ENCODE measurements at regions not wholly inside any gene's neighbourhood (a gene's known extent, or its start where the extent isn't known, plus 50 kb on each side); places are given as distances from the start of the nearest gene placed in this dataset.

- no peak overlapping the region for H3K27ac ChIP-seq (ENCODE audit: low read depth, low read length)
- peaks cover 3% of the 10 kb centered on the region; the same call in 1 of the 2 replicates for H3K4me1 ChIP-seq (ENCODE audit: control insufficient read depth, insufficient read depth, low read length)
- no peaks in the 10 kb centered on the region for H3K36me3 ChIP-seq (ENCODE audit: control insufficient read depth, insufficient read depth, low read length)
- H3K9me3 ChIP-seq (ENCODE audit: control insufficient read depth, insufficient read depth, low read depth, low read length): no peaks in the 10 kb centered on the region; the same call in 1 of the 2 replicates
- H3K4me3 ChIP-seq (ENCODE audit: low read depth, low read length): no peak overlapping the region
- H3K9ac ChIP-seq (ENCODE audit: low read length): no peak overlapping the region
- no peaks in the 10 kb centered on the region for H3K27me3 ChIP-seq (ENCODE audit: control insufficient read depth, insufficient read depth, low read length)
Observed at GRCh38 chr9:90458485-90458884, 184.1 kb downstream of the DIRAS2 start.

DNA sequence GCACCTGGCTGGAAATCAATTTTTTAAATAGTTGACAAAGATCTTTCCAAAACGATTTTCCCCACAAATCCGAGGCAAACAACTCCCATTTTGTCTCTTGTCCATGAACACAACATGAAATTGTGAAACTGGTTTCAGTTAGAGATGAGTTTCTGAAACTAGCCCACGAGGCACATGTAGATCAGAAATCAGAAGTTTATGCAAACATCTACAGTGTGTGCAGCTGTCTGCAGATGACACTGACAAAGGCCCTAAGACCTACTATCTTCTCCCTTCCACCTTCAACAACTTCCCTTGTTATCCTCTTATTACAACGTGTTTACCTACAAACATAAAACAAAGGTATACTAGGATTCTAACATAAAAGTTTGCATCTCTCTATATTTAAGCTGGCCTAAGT, 183.3 kb downstream of the DIRAS2 start:
- H3K9ac ChIP-seq (ENCODE audit: low read length): no peak overlapping the region
- no peak overlapping the region for H3K4me3 ChIP-seq (ENCODE audit: low read depth, low read length)
- H3K9me3 ChIP-seq (ENCODE audit: control insufficient read depth, insufficient read depth, low read depth, low read length): no peaks in the 10 kb centered on the region; the same call in 1 of the 2 replicates
- no peak overlapping the region for H3K27ac ChIP-seq (ENCODE audit: low read depth, low read length)
- no peaks in the 10 kb centered on the region for H3K27me3 ChIP-seq (ENCODE audit: control insufficient read depth, insufficient read depth, low read length)
- H3K4me1 ChIP-seq (ENCODE audit: control insufficient read depth, insufficient read depth, low read length): peaks cover 3% of the 10 kb centered on the region; the same call in 1 of the 2 replicates
- no peaks in the 10 kb centered on the region for H3K36me3 ChIP-seq (ENCODE audit: control insufficient read depth, insufficient read depth, low read length)

- H3K9ac ChIP-seq (ENCODE audit: low read length): no peak overlapping the region
- no peak overlapping the region for H3K27ac ChIP-seq (ENCODE audit: low read depth, low read length)
- H3K4me1 ChIP-seq (ENCODE audit: control insufficient read depth, insufficient read depth, low read length): peaks cover 3% of the 10 kb centered on the region; the same call in 1 of the 2 replicates
- no peaks in the 10 kb centered on the region for H3K36me3 ChIP-seq (ENCODE audit: control insufficient read depth, insufficient read depth, low read length)
- H3K4me3 ChIP-seq (ENCODE audit: low read depth, low read length): no peak overlapping the region
- no peaks in the 10 kb centered on the region; the same call in 1 of the 2 replicates for H3K9me3 ChIP-seq (ENCODE audit: control insufficient read depth, insufficient read depth, low read depth, low read length)
- no peaks in the 10 kb centered on the region for H3K27me3 ChIP-seq (ENCODE audit: control insufficient read depth, insufficient read depth, low read length)
Observed at GRCh38 chr9:90460220-90460619, 182.4 kb downstream of the DIRAS2 start.

DNA sequence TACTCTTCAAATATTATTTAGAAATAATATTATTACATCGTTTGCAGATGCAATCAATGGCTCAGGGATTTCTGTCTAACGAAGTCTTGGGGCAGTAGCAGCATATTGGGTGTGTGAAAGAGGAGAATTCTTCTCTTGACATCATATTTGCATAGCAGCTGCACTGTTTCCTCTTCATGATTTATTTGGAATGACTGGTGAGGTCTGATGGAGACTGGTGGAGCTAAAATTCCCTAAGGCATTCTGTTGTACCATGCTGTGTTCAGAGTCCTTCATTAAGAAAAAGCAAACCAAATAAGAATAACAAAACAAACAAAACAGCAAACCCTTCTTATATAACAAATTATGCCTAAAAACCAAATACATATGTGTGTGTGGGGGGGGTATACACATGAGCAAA, 177.6 kb downstream of the DIRAS2 start:
- Histone ChIP-seq H3K4me1 (ENCODE audit: control insufficient read depth, insufficient read depth, low read length) (no peaks in the 10 kb centered on the region), H3K36me3 (ENCODE audit: control insufficient read depth, insufficient read depth, low read length) (no peaks in the 10 kb centered on the region), H3K9me3 (ENCODE audit: control insufficient read depth, insufficient read depth, low read depth, low read length) (no peaks in the 10 kb centered on the region), H3K9ac (ENCODE audit: low read length) (no peak overlapping the region), H3K27me3 (ENCODE audit: control insufficient read depth, insufficient read depth, low read length) (no peaks in the 10 kb centered on the region; the same call in 1 of the 2 replicates), H3K4me3 (ENCODE audit: low read depth, low read length) (no peak overlapping the region), H3K27ac (ENCODE audit: low read depth, low read length) (no peak overlapping the region)

GRCh38 chr9:90466441-90466840, 176.2 kb downstream of the DIRAS2 start:
- no peak overlapping the region for H3K9ac ChIP-seq (ENCODE audit: low read length)
- H3K4me1 ChIP-seq (ENCODE audit: control insufficient read depth, insufficient read depth, low read length): no peaks in the 10 kb centered on the region
- H3K27me3 ChIP-seq (ENCODE audit: control insufficient read depth, insufficient read depth, low read length): no peaks in the 10 kb centered on the region; the same call in 1 of the 2 replicates
- H3K4me3 ChIP-seq (ENCODE audit: low read depth, low read length): no peak overlapping the region
- H3K27ac ChIP-seq (ENCODE audit: low read depth, low read length): no peak overlapping the region
- H3K36me3 ChIP-seq (ENCODE audit: control insufficient read depth, insufficient read depth, low read length): no peaks in the 10 kb centered on the region
- no peaks in the 10 kb centered on the region for H3K9me3 ChIP-seq (ENCODE audit: control insufficient read depth, insufficient read depth, low read depth, low read length)

DNA sequence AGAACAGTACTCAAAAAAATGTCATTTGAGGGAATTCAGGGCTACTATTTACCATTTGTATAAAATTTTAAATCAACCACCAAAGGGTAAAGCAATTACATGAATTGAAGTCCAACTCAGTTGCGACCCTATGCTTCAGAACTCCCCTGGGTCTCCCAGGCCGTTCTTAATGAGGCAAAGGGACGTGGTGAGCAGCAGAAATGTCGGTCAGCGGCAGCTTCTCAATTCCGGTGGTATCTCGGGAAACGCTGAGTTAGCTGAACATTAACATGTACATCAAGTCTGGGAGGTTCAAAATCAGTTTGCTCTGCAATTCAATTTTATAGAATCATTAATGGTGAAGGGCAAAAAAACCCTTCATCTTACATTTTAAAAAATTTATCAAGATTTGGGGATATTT, 173.2 kb downstream of the DIRAS2 start:
- H3K9me3 ChIP-seq (ENCODE audit: control insufficient read depth, insufficient read depth, low read depth, low read length): no peaks in the 10 kb centered on the region
- H3K36me3 ChIP-seq (ENCODE audit: control insufficient read depth, insufficient read depth, low read length): no peaks in the 10 kb centered on the region
- no peak overlapping the region for H3K4me3 ChIP-seq (ENCODE audit: low read depth, low read length)
- no peak overlapping the region for H3K27ac ChIP-seq (ENCODE audit: low read depth, low read length)
- H3K9ac ChIP-seq (ENCODE audit: low read length): no peak overlapping the region
- H3K27me3 ChIP-seq (ENCODE audit: control insufficient read depth, insufficient read depth, low read length): no peaks in the 10 kb centered on the region; the same call in 1 of the 2 replicates
- no peaks in the 10 kb centered on the region for H3K4me1 ChIP-seq (ENCODE audit: control insufficient read depth, insufficient read depth, low read length)

DNA sequence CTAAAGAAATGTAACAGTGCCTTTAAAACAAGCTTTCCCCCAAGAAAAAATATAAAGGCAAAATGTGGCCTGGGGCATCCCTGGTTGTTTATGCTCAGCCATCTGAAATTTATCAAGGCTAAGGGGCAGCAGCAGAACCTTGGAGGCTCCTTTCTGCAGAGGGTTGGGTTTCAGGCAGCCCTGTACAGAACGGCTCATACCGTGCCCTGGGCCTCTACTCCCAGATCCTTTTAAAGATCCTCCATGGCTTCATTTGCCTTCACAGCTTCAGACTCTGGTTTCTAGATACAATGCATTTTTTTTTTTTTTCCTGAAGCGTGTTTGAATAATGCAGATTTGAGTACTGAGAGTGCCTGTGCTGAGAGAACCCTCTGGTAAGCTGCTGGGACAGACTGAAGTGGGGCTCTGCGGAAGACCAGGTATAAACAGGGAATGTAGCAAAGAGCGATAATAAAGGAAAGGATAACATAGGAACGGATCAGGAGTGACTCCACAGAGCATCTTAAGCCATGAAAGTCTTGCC, 172.7 kb downstream of the DIRAS2 start:
- H3K4me3 ChIP-seq (ENCODE audit: low read depth, low read length): no peak overlapping the region
- no peaks in the 10 kb centered on the region; the same call in 1 of the 2 replicates for H3K27me3 ChIP-seq (ENCODE audit: control insufficient read depth, insufficient read depth, low read length)
- H3K36me3 ChIP-seq (ENCODE audit: control insufficient read depth, insufficient read depth, low read length): no peaks in the 10 kb centered on the region
- no peaks in the 10 kb centered on the region for H3K9me3 ChIP-seq (ENCODE audit: control insufficient read depth, insufficient read depth, low read depth, low read length)
- H3K27ac ChIP-seq (ENCODE audit: low read depth, low read length): no peak overlapping the region
- no peaks in the 10 kb centered on the region for H3K4me1 ChIP-seq (ENCODE audit: control insufficient read depth, insufficient read depth, low read length)
- H3K9ac ChIP-seq (ENCODE audit: low read length): no peak overlapping the region

GRCh38 chr9:90476058-90476457, 166.6 kb downstream of the DIRAS2 start:
- no peaks in the 10 kb centered on the region for H3K9me3 ChIP-seq (ENCODE audit: control insufficient read depth, insufficient read depth, low read depth, low read length)
- peaks cover 12% of the 10 kb centered on the region for H3K4me1 ChIP-seq (ENCODE audit: control insufficient read depth, insufficient read depth, low read length)
- H3K9ac ChIP-seq (ENCODE audit: low read length): no peak overlapping the region
- H3K27ac ChIP-seq (ENCODE audit: low read depth, low read length): no peak overlapping the region
- H3K36me3 ChIP-seq (ENCODE audit: control insufficient read depth, insufficient read depth, low read length): no peaks in the 10 kb centered on the region
- no peak overlapping the region for H3K4me3 ChIP-seq (ENCODE audit: low read depth, low read length)
- H3K27me3 ChIP-seq (ENCODE audit: control insufficient read depth, insufficient read depth, low read length): no peaks in the 10 kb centered on the region

DNA sequence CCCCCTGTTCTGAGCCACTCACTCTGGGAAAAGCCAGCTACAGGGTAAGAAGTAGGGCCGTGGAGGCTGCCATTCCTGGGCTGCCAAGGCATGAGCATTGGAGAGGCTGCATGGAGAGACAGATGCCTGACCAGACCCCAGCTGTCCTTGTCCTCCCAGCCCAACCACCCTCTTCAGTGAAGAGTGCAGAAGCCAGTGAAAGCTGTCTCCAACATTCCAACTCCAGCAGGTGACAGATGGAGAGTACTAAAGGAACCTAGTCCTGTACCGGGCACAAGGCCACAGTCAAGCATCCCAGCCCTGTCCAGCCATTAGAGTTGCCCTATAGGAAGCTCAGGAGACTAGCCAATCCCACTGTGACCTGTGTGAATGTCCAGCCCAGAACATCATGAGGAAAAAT, 165.1 kb downstream of the DIRAS2 start:
- Histone ChIP-seq H3K36me3 (ENCODE audit: control insufficient read depth, insufficient read depth, low read length) (no peaks in the 10 kb centered on the region), H3K9ac (ENCODE audit: low read length) (no peak overlapping the region), H3K4me1 (ENCODE audit: control insufficient read depth, insufficient read depth, low read length) (peaks cover 12% of the 10 kb centered on the region), H3K4me3 (ENCODE audit: low read depth, low read length) (no peak overlapping the region), H3K27ac (ENCODE audit: low read depth, low read length) (no peak overlapping the region), H3K9me3 (ENCODE audit: control insufficient read depth, insufficient read depth, low read depth, low read length) (no peaks in the 10 kb centered on the region), H3K27me3 (ENCODE audit: control insufficient read depth, insufficient read depth, low read length) (no peaks in the 10 kb centered on the region)

GRCh38 chr9:90478821-90479220, 163.8 kb downstream of the DIRAS2 start:
- Histone ChIP-seq H3K27ac (ENCODE audit: low read depth, low read length) (no peak overlapping the region; the same call in 1 of the 2 replicates), H3K9me3 (ENCODE audit: control insufficient read depth, insufficient read depth, low read depth, low read length) (no peaks in the 10 kb centered on the region), H3K36me3 (ENCODE audit: control insufficient read depth, insufficient read depth, low read length) (no peaks in the 10 kb centered on the region), H3K27me3 (ENCODE audit: control insufficient read depth, insufficient read depth, low read length) (no peaks in the 10 kb centered on the region), H3K4me1 (ENCODE audit: control insufficient read depth, insufficient read depth, low read length) (peaks cover 12% of the 10 kb centered on the region), H3K4me3 (ENCODE audit: low read depth, low read length) (no peak overlapping the region), H3K9ac (ENCODE audit: low read length) (no peak overlapping the region)

- H3K36me3 ChIP-seq (ENCODE audit: control insufficient read depth, insufficient read depth, low read length): no peaks in the 10 kb centered on the region
- no peak overlapping the region for H3K9ac ChIP-seq (ENCODE audit: low read length)
- no peaks in the 10 kb centered on the region for H3K27me3 ChIP-seq (ENCODE audit: control insufficient read depth, insufficient read depth, low read length)
- no peak overlapping the region for H3K4me3 ChIP-seq (ENCODE audit: low read depth, low read length)
- no peaks in the 10 kb centered on the region for H3K4me1 ChIP-seq (ENCODE audit: control insufficient read depth, insufficient read depth, low read length)
- H3K9me3 ChIP-seq (ENCODE audit: control insufficient read depth, insufficient read depth, low read depth, low read length): peaks cover 2% of the 10 kb centered on the region; the same call in 1 of the 2 replicates
- H3K27ac ChIP-seq (ENCODE audit: low read depth, low read length): no peak overlapping the region
Observed at GRCh38 chr9:90485028-90485427, 157.6 kb downstream of the DIRAS2 start.

Data from HUES6 (cell line).